CD14-positive monocyte (primary cell): ENCODE measurements at regions not wholly inside any gene's neighbourhood (a gene's known extent, or its start where the extent isn't known, plus 50 kb on each side); places are given as distances from the start of the nearest gene placed in this dataset.

Experiments used
- DNase-seq, 3 donors: peaks; one replicate each; pipeline ENCODE4 v3.0.0-alpha.2; 2011 to 2022
- H2AFZ ChIP-seq: 2 replicates; pipeline ENCODE4 v1.6.0; 2012; ENCODE audit warnings: mild to moderate bottlenecking, low read depth, low read length, inconsistent platforms; ENCODE audit not compliant: insufficient read depth, poor library complexity, severe bottlenecking
- H3K27ac ChIP-seq, 2 donors: 1 replicate in 1 of 2; 2 replicates in 1 of 2; pipeline ENCODE4 v1.5.1; 2012 to 2013; ENCODE audit warnings: low read length in 2 of 2, control low read depth in 1 of 2, inconsistent platforms in 1 of 2, low read depth in 1 of 2, mild to moderate bottlenecking in 1 of 2
- H3K27me3 ChIP-seq, 2 donors: one replicate each; pipeline versions ENCODE4 v1.6.0 to v1.6.1; 2011 to 2013; ENCODE audit warnings: low read length in 2 of 2; ENCODE audit not compliant: control insufficient read depth in 2 of 2, insufficient read depth in 2 of 2
- H3K36me3 ChIP-seq, 2 donors: replicated peaks in 1 of 2; 1 replicate in 1 of 2; 2 replicates in 1 of 2; pipeline versions ENCODE4 v1.5.1 to v1.6.1; 2012 to 2013; ENCODE audit warnings: low read length in 2 of 2, control low read depth in 1 of 2, inconsistent platforms in 1 of 2, mild to moderate bottlenecking in 1 of 2; ENCODE audit not compliant: insufficient read depth in 2 of 2, control insufficient read depth in 1 of 2
- H3K4me1 ChIP-seq, 2 donors: 1 replicate in 1 of 2; 2 replicates in 1 of 2; pipeline versions ENCODE4 v1.5.1 to v1.6.1; 2012 to 2013; ENCODE audit warnings: low read length in 2 of 2, control low read depth in 1 of 2, inconsistent platforms in 1 of 2, mild to moderate bottlenecking in 1 of 2, moderate library complexity in 1 of 2; ENCODE audit not compliant: insufficient read depth in 2 of 2, control insufficient read depth in 1 of 2
- H3K4me2 ChIP-seq: replicated peaks from 2 replicates; pipeline ENCODE3; 2012; ENCODE audit warnings: low read length, moderate library complexity, mild to moderate bottlenecking; ENCODE audit not compliant: poor library complexity, severe bottlenecking; ENCODE audit errors: extremely low read depth
- H3K4me3 ChIP-seq, 3 experiments: fragments of 200-600 bp in 1 of 3; sonication (generic) in 1 of 3; replicated peaks in 1 of 3; 1 replicate in 2 of 3; 2 replicates in 1 of 3; pipeline ENCODE4 v1.5.1; 2011 to 2013; ENCODE audit warnings: low read length in 3 of 3, mild to moderate bottlenecking in 3 of 3, control low read depth in 2 of 3, low read depth in 2 of 3, inconsistent platforms in 1 of 3, moderate library complexity in 1 of 3
- H3K79me2 ChIP-seq: 2 replicates; pipeline ENCODE4 v1.6.0; 2012; ENCODE audit warnings: mild to moderate bottlenecking, control low read depth, inconsistent platforms, low read length, moderate library complexity; ENCODE audit not compliant: insufficient read depth
- H3K9ac ChIP-seq: 2 replicates; pipeline ENCODE4 v1.6.0; 2017; ENCODE audit warnings: low read length, mild to moderate bottlenecking; ENCODE audit not compliant: insufficient read depth, poor library complexity, severe bottlenecking
- H3K9me3 ChIP-seq, 2 donors: replicated peaks in 1 of 2; 1 replicate in 1 of 2; 2 replicates in 1 of 2; pipeline versions ENCODE4 v1.5.1 to v1.6.1; 2012 to 2013; ENCODE audit warnings: low read length in 2 of 2, control low read depth in 1 of 2; ENCODE audit not compliant: control insufficient read depth in 1 of 2, insufficient read depth in 1 of 2
- H4K20me1 ChIP-seq: 2 replicates; pipeline ENCODE4 v1.6.0; 2012; ENCODE audit warnings: mild to moderate bottlenecking, low read length, control low read depth, moderate library complexity; ENCODE audit not compliant: insufficient read depth
- H3K27ac Mint-ChIP-seq, 7 donors: one replicate each; pipeline ENCODE4 v1.8.0; 2020; ENCODE audit warnings: mild to moderate bottlenecking in 7 of 7, mixed read lengths in 7 of 7, moderate library complexity in 6 of 7, inconsistent platforms in 2 of 7
- H3K27me3 Mint-ChIP-seq, 3 donors: one replicate each; pipeline ENCODE4 v1.8.0; 2021 to 2022; ENCODE audit warnings: low read depth in 3 of 3, mild to moderate bottlenecking in 3 of 3, mixed read lengths in 3 of 3, moderate library complexity in 3 of 3, inconsistent platforms in 1 of 3
- H3K36me3 Mint-ChIP-seq, 2 donors: one replicate each; pipeline ENCODE4 v1.8.0; 2020; ENCODE audit warnings: mixed read lengths in 2 of 2, inconsistent platforms in 1 of 2, mild to moderate bottlenecking in 1 of 2
- H3K4me1 Mint-ChIP-seq: one replicate; pipeline ENCODE4 v1.8.0; 2020; ENCODE audit warnings: mild to moderate bottlenecking, mixed read lengths
- H3K4me3 Mint-ChIP-seq, 2 donors: one replicate each; pipeline ENCODE4 v1.8.0; 2020; ENCODE audit warnings: mild to moderate bottlenecking in 2 of 2, mixed read lengths in 2 of 2, moderate library complexity in 1 of 2
- H3K9me3 Mint-ChIP-seq, 7 donors: one replicate each; pipeline ENCODE4 v1.8.0; 2020 to 2022; ENCODE audit warnings: mixed read lengths in 7 of 7, mild to moderate bottlenecking in 6 of 7, moderate library complexity in 6 of 7, inconsistent platforms in 2 of 7
- WGBS: methylation state at CpG from one replicate; pipeline ENCODE4 v1.1.5; 2013; ENCODE audit warnings: missing lambda C conversion rate; ENCODE audit not compliant: insufficient coverage; 5-methylcytosine and 5-hydroxymethylcytosine counted together
- intact Hi-C, 2 donors: fragments of 100-400 bp; cut with micrococcal nuclease; formaldehyde crosslinking; loops; one replicate each; pipeline versions ENCODE4 v1.15.0 to v1.15.1; 2023
- TF ChIP-seq, protein P1 (sequence below): fragments of 200-600 bp; IDR thresholded peaks from one replicate; pipeline ENCODE4 v1.8.0; 2022; ENCODE audit warnings: antibody characterized with exemption, mild to moderate bottlenecking

GRCh38 chr13:76398425-76398824 is 487.8 kb downstream of the KCTD12 start:
- H3K36me3 Mint-ChIP-seq, result no peaks in the 10 kb centered on the region
- H3K27ac Mint-ChIP-seq, result no peak overlapping the region
- H3K4me1 Mint-ChIP-seq, result no peaks in the 10 kb centered on the region
- Histone ChIP-seq H4K20me1 (no peaks in the 10 kb centered on the region), H3K4me1 (no peaks in the 10 kb centered on the region), H2AFZ (no peak overlapping the region), H3K27me3 (no peaks in the 10 kb centered on the region), H3K4me3 (no peak overlapping the region), H3K36me3 (no peaks in the 10 kb centered on the region), H3K9ac (no peak overlapping the region), H3K4me2 (no peak overlapping the region), H3K9me3 (no peaks in the 10 kb centered on the region), H3K27ac (no peak overlapping the region), H3K79me2 (no peaks in the 10 kb centered on the region)
- no peak for DNase-seq
- 100% methylated on average over 1 of the region's 1 CpG for WGBS
- peaks cover 0 to 3% (median 2%) of the 10 kb centered on the region in 7 donors for H3K9me3 Mint-ChIP-seq
- H3K4me3 Mint-ChIP-seq, result peak overlapping the region in 1 of 2 donors; percentile 3
- TF ChIP-seq, protein P1, sequence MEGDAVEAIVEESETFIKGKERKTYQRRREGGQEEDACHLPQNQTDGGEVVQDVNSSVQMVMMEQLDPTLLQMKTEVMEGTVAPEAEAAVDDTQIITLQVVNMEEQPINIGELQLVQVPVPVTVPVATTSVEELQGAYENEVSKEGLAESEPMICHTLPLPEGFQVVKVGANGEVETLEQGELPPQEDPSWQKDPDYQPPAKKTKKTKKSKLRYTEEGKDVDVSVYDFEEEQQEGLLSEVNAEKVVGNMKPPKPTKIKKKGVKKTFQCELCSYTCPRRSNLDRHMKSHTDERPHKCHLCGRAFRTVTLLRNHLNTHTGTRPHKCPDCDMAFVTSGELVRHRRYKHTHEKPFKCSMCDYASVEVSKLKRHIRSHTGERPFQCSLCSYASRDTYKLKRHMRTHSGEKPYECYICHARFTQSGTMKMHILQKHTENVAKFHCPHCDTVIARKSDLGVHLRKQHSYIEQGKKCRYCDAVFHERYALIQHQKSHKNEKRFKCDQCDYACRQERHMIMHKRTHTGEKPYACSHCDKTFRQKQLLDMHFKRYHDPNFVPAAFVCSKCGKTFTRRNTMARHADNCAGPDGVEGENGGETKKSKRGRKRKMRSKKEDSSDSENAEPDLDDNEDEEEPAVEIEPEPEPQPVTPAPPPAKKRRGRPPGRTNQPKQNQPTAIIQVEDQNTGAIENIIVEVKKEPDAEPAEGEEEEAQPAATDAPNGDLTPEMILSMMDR, result no peak
- intact Hi-C loops, result no loop called here
- H3K27me3 Mint-ChIP-seq, result peaks cover 1 to 4% (median 2%) of the 10 kb centered on the region in 3 donors

GRCh38 chr13:76397413-76397812 is 488.8 kb downstream of the KCTD12 start:
- Histone ChIP-seq H3K4me1 (no peaks in the 10 kb centered on the region), H2AFZ (no peak overlapping the region), H4K20me1 (no peaks in the 10 kb centered on the region), H3K27ac (no peak overlapping the region), H3K27me3 (no peaks in the 10 kb centered on the region), H3K79me2 (no peaks in the 10 kb centered on the region), H3K36me3 (no peaks in the 10 kb centered on the region), H3K4me2 (no peak overlapping the region), H3K9ac (no peak overlapping the region), H3K9me3 (no peaks in the 10 kb centered on the region), H3K4me3 (no peak overlapping the region)
- Mint-ChIP-seq H3K36me3 (no peaks in the 10 kb centered on the region), H3K27me3 (peaks cover 0 to 4% (median 1%) of the 10 kb centered on the region in 3 donors), H3K4me1 (no peaks in the 10 kb centered on the region), H3K9me3 (peaks cover 0 to 6% (median 3%) of the 10 kb centered on the region in 7 donors), H3K4me3 (no peak overlapping the region), H3K27ac (no peak overlapping the region)
- no CpG with 5 or more reads among the region's 3 CpGs for WGBS
- intact Hi-C loops, result no loop called here
- no peak for DNase-seq
- TF ChIP-seq, protein P1, result no peak
